GM08714 (cell line): ENCODE measurements at regions not wholly inside any gene's neighbourhood (a gene's known extent, or its start where the extent isn't known, plus 50 kb on each side); places are given as distances from the start of the nearest gene placed in this dataset.

Experiments
- H3K4me3 ChIP-seq: fragments of 200-500 bp; sonication (Bioruptor generic); 2 replicates; pipeline ENCODE4 v1.5.1; 2014; ENCODE audit warnings: mild to moderate bottlenecking, low read length, inconsistent platforms
- ZNF274 ChIP-seq: IDR thresholded peaks from 2 replicates; pipeline ENCODE4 v1.6.1; 2012; ENCODE audit warnings: mild to moderate bottlenecking, low read depth, low read length

- TF ChIP-seq ZNF274, result no peak
- no peak overlapping the region for H3K4me3 ChIP-seq
Observed at GRCh38 chrX:45799576-45799975, 598.9 kb upstream of the DIPK2B start.

- H3K4me3 ChIP-seq, result no peak overlapping the region
- TF ChIP-seq ZNF274, result no peak
Observed at GRCh38 chrX:45795546-45795945, 594.9 kb upstream of the DIPK2B start.

GRCh38 chrX:45794995-45795337 lies 594.3 kb upstream of the DIPK2B start:
- H3K4me3 ChIP-seq, result no peak overlapping the region
- no peak for TF ChIP-seq ZNF274

- no peak for TF ChIP-seq ZNF274
- H3K4me3 ChIP-seq, result no peak overlapping the region
Observed at GRCh38 chrX:45794323-45794994, 593.8 kb upstream of the DIPK2B start.

- no peak for TF ChIP-seq ZNF274
- H3K4me3 ChIP-seq, result no peak overlapping the region
Observed at GRCh38 chrX:45788941-45789348, 588.3 kb upstream of the DIPK2B start.

- TF ChIP-seq ZNF274, result no peak
- no peak overlapping the region for H3K4me3 ChIP-seq
Observed at GRCh38 chrX:45788315-45788714, 587.6 kb upstream of the DIPK2B start.

GRCh38 chrX:45784590-45784989 lies 583.9 kb upstream of the DIPK2B start:
- TF ChIP-seq ZNF274, result no peak
- H3K4me3 ChIP-seq, result no peak overlapping the region

- H3K4me3 ChIP-seq, result no peak overlapping the region
- TF ChIP-seq ZNF274, result no peak
Observed at GRCh38 chrX:45783002-45783401, 582.3 kb upstream of the DIPK2B start.

- no peak overlapping the region for H3K4me3 ChIP-seq
- TF ChIP-seq ZNF274, result no peak
Observed at GRCh38 chrX:45781901-45782553, 581.4 kb upstream of the DIPK2B start.

- no peak overlapping the region for H3K4me3 ChIP-seq
- no peak for TF ChIP-seq ZNF274
Observed at GRCh38 chrX:45778616-45779015, 577.9 kb upstream of the DIPK2B start.

GRCh38 chrX:45777366-45777765 lies 576.7 kb upstream of the DIPK2B start:
- H3K4me3 ChIP-seq, result no peak overlapping the region
- no peak for TF ChIP-seq ZNF274

GRCh38 chrX:45775468-45775867 lies 574.8 kb upstream of the DIPK2B start:
- no peak for TF ChIP-seq ZNF274
- H3K4me3 ChIP-seq, result no peak overlapping the region

GRCh38 chrX:45774961-45775360 lies 574.3 kb upstream of the DIPK2B start:
- no peak overlapping the region for H3K4me3 ChIP-seq
- no peak for TF ChIP-seq ZNF274

- no peak for TF ChIP-seq ZNF274
- no peak overlapping the region for H3K4me3 ChIP-seq
Observed at GRCh38 chrX:45773572-45773971, 572.9 kb upstream of the DIPK2B start.

GRCh38 chrX:45771560-45772340 lies 571.1 kb upstream of the DIPK2B start:
- TF ChIP-seq ZNF274, result no peak
- no peak overlapping the region for H3K4me3 ChIP-seq

GRCh38 chrX:45771114-45771513 lies 570.4 kb upstream of the DIPK2B start:
- TF ChIP-seq ZNF274, result no peak
- H3K4me3 ChIP-seq, result no peak overlapping the region
